GM23338 (cell line): ENCODE measurements at regions not wholly inside any gene's neighbourhood (a gene's known extent, or its start where the extent isn't known, plus 50 kb on each side); places are given as distances from the start of the nearest gene placed in this dataset.

Experiments
- ATAC-seq: fragments of 200-7000 bp; cut with Tn5 transposase; 3 replicates; pipeline ENCODE4 v1.9.1; 2020
- DNase-seq: peaks from one replicate; pipeline ENCODE4 v3.0.0-alpha.2; 2015; ENCODE audit warnings: low spot score
- H2AFZ ChIP-seq: fragments of 200-600 bp; sonication (generic); 2 replicates; pipeline ENCODE4 v1.8.0; 2016; ENCODE audit warnings: antibody characterized with exemption, mild to moderate bottlenecking, moderate library complexity
- H3F3A ChIP-seq: fragments of 200-600 bp; sonication (generic); replicated peaks from 2 replicates; pipeline ENCODE4 v1.8.0; 2017; ENCODE audit warnings: antibody characterized with exemption, mixed run types, low read depth
- H3K27ac ChIP-seq: fragments of 200-600 bp; sonication (generic); 2 replicates; pipeline ENCODE4 v1.6.1; 2016; ENCODE audit warnings: low read depth
- H3K27me3 ChIP-seq: fragments of 200-600 bp; sonication (generic); 2 replicates; pipeline ENCODE4 v1.8.0; 2016; ENCODE audit warnings: mild to moderate bottlenecking, mixed run types, moderate library complexity; ENCODE audit not compliant: insufficient read depth
- H3K36me3 ChIP-seq: fragments of 200-600 bp; sonication (generic); 2 replicates; pipeline ENCODE4 v1.8.0; 2016; ENCODE audit warnings: mild to moderate bottlenecking; ENCODE audit not compliant: insufficient read depth
- H3K4me1 ChIP-seq: fragments of 200-600 bp; sonication (generic); 2 replicates; pipeline ENCODE4 v1.8.0; 2016; ENCODE audit warnings: mild to moderate bottlenecking, moderate library complexity; ENCODE audit not compliant: insufficient read depth
- H3K4me2 ChIP-seq: fragments of 200-600 bp; sonication (generic); 2 replicates; pipeline ENCODE4 v1.7.1; 2017; ENCODE audit warnings: mixed run types
- H3K4me3 ChIP-seq: fragments of 200-600 bp; sonication (generic); 2 replicates; pipeline ENCODE4 v1.6.1; 2016; ENCODE audit warnings: mixed run types
- H3K79me2 ChIP-seq: fragments of 200-600 bp; sonication (generic); replicated peaks from 2 replicates; pipeline ENCODE4 v1.8.0; 2017; ENCODE audit warnings: mild to moderate bottlenecking; ENCODE audit not compliant: insufficient read depth
- H3K9me2 ChIP-seq: fragments of 200-600 bp; sonication (generic); 2 replicates; pipeline ENCODE4 v1.8.0; 2017; ENCODE audit not compliant: insufficient read depth
- H4K20me1 ChIP-seq: fragments of 200-600 bp; sonication (generic); replicated peaks from 2 replicates; pipeline ENCODE4 v1.8.0; 2017; ENCODE audit warnings: mild to moderate bottlenecking; ENCODE audit not compliant: insufficient read depth
- H3K27ac Mint-ChIP-seq: 2 replicates; pipeline ENCODE4 v1.8.0; 2020; ENCODE audit warnings: inconsistent platforms, mild to moderate bottlenecking, moderate library complexity, mixed read lengths
- H3K27me3 Mint-ChIP-seq: 3 replicates; pipeline ENCODE4 v1.8.0; 2022; ENCODE audit warnings: low read depth, mild to moderate bottlenecking, moderate library complexity, mixed read lengths, inconsistent platforms; ENCODE audit not compliant: insufficient read depth, poor library complexity
- H3K36me3 Mint-ChIP-seq: 3 replicates; pipeline ENCODE4 v1.8.0; 2021; ENCODE audit warnings: low read depth, mild to moderate bottlenecking, inconsistent platforms, moderate library complexity, mixed read lengths
- H3K4me1 Mint-ChIP-seq: 3 replicates; pipeline ENCODE4 v1.8.0; 2020; ENCODE audit warnings: mild to moderate bottlenecking, inconsistent platforms, mixed read lengths
- H3K4me3 Mint-ChIP-seq: 3 replicates; pipeline ENCODE4 v1.8.0; 2021; ENCODE audit warnings: moderate library complexity, mild to moderate bottlenecking, inconsistent platforms, mixed read lengths
- H3K9me3 Mint-ChIP-seq: 3 replicates; pipeline ENCODE4 v1.8.0; 2020; ENCODE audit warnings: moderate library complexity, mild to moderate bottlenecking, inconsistent platforms, mixed read lengths
- CREB1 ChIP-seq: fragments of 250-450 bp; sonication (Bioruptor Pico); IDR thresholded peaks from 2 replicates; pipeline ENCODE4 v1.5.0; 2020; ENCODE audit warnings: low read depth, mild to moderate bottlenecking, moderate library complexity
- CTCF ChIP-seq, 2 experiments: fragments of 200-600 bp in 1 of 2; sonication (generic) in 1 of 2; conservative IDR thresholded peaks; 2 replicates each; pipeline versions ENCODE4 v1.5.1 to v1.6.1; 2016 to 2017; ENCODE audit warnings: antibody characterized with exemption in 2 of 2, low read depth in 2 of 2, mild to moderate bottlenecking in 2 of 2, moderate library complexity in 1 of 2
- ETS1 ChIP-seq: IDR thresholded peaks from 2 replicates; pipeline ENCODE4 v1.6.1; 2016; ENCODE audit warnings: antibody characterized with exemption
- EZH2 ChIP-seq: fragments of 200-600 bp; sonication (generic); IDR thresholded peaks from one replicate; pipeline ENCODE4 v1.8.0; 2017; ENCODE audit warnings: antibody characterized with exemption, mild to moderate bottlenecking, low read depth; ENCODE audit not compliant: unreplicated experiment
- EZH2phosphoT487 ChIP-seq: fragments of 200-600 bp; sonication (generic); IDR thresholded peaks from one replicate; pipeline ENCODE4 v1.8.1; 2018; ENCODE audit warnings: antibody characterized with exemption; ENCODE audit not compliant: unreplicated experiment
- JUNB ChIP-seq: IDR thresholded peaks from one replicate; pipeline ENCODE4 v1.6.1; 2016; ENCODE audit warnings: antibody characterized with exemption; ENCODE audit not compliant: unreplicated experiment
- NANOG ChIP-seq: IDR thresholded peaks from 2 replicates; pipeline ENCODE4 v1.6.1; 2016; ENCODE audit warnings: antibody characterized with exemption, borderline replicate concordance
- POLR2AphosphoS5 ChIP-seq: IDR thresholded peaks from 2 replicates; pipeline ENCODE4 v1.6.1; 2016; ENCODE audit warnings: antibody characterized with exemption, low read depth
- REST ChIP-seq: IDR thresholded peaks from one replicate; pipeline ENCODE4 v1.6.1; 2018; ENCODE audit warnings: antibody characterized with exemption; ENCODE audit not compliant: unreplicated experiment
- STAT1 ChIP-seq: IDR thresholded peaks from one replicate; pipeline ENCODE4 v1.6.1; 2016; ENCODE audit warnings: antibody characterized with exemption; ENCODE audit not compliant: unreplicated experiment
- ZNF114 ChIP-seq: fragments of 250-450 bp; sonication (Bioruptor Pico); IDR thresholded peaks from 2 replicates; pipeline ENCODE4 v1.5.0; 2020; ENCODE audit warnings: mild to moderate bottlenecking, moderate library complexity
- ZNF331 ChIP-seq: fragments of 250-450 bp; sonication (Bioruptor Pico); IDR thresholded peaks from 2 replicates; pipeline ENCODE4 v1.5.0; 2020; ENCODE audit warnings: low read depth, mild to moderate bottlenecking, moderate library complexity
- ZNF462 ChIP-seq: fragments of 250-450 bp; sonication (Bioruptor Pico); IDR thresholded peaks from 2 replicates; pipeline ENCODE4 v1.5.0; 2020; ENCODE audit warnings: mild to moderate bottlenecking, moderate library complexity

GRCh38 chr7:32256811-32257210, 186.6 kb upstream of the PDE1C start:
- H3K27me3 ChIP-seq: no peaks in the 10 kb centered on the region
- H3K4me3 Mint-ChIP-seq: no peak overlapping the region
- no peaks in the 10 kb centered on the region for H3F3A ChIP-seq
- DNase-seq: no peak
- no peaks in the 10 kb centered on the region for H3K36me3 Mint-ChIP-seq
- H3K4me2 ChIP-seq: no peak overlapping the region
- no peak overlapping the region for H2AFZ ChIP-seq
- TF ChIP-seq JUNB (no peak), NANOG (no peak), ZNF114 (CRISPR knock-in tag) (no peak), ETS1 (no peak), EZH2phosphoT487 (no peak), REST (no peak), ZNF331 (CRISPR knock-in tag) (no peak), CTCF (conservative IDR thresholded peaks at IDR 0.05; ENCODE audit: low read depth in 2 of 2) (no peak), CREB1 (CRISPR knock-in tag) (no peak), STAT1 (no peak), EZH2 (no peak), POLR2AphosphoS5 (no peak), ZNF462 (CRISPR knock-in tag) (no peak)
- no peaks in the 10 kb centered on the region for H3K9me3 Mint-ChIP-seq
- H3K4me1 ChIP-seq: no peaks in the 10 kb centered on the region
- no peak overlapping the region for H3K4me3 ChIP-seq
- H3K27me3 Mint-ChIP-seq: peaks cover 3% of the 10 kb centered on the region
- no peaks in the 10 kb centered on the region for H4K20me1 ChIP-seq
- no peaks in the 10 kb centered on the region for H3K36me3 ChIP-seq
- ATAC-seq: no peak
- H3K27ac ChIP-seq: no peak overlapping the region
- H3K4me1 Mint-ChIP-seq: peaks cover 18% of the 10 kb centered on the region
- no peak overlapping the region for H3K27ac Mint-ChIP-seq
- H3K79me2 ChIP-seq: no peaks in the 10 kb centered on the region
- H3K9me2 ChIP-seq: peaks cover 5% of the 10 kb centered on the region; the same call in 1 of the 2 replicates
